ENCODE measurements at regions not wholly inside any gene's neighbourhood (a gene's known extent, or its start where the extent isn't known, plus 50 kb on each side); places are given as distances from the start of the nearest gene placed in this dataset.

GRCh38 chrX:128929271-128930057 is 593.8 kb downstream of the SMARCA1 start:
- H3K4me1 ChIP-seq, result peaks cover 0 to 16% (median 0%) of the 10 kb centered on the region in 4 donors
- DNase-seq, result peak; percentile 33 to 35
- no peak for TF ChIP-seq POLR2A (IDR thresholded peaks at IDR 0.05)
- TF ChIP-seq EP300 (IDR thresholded peaks at IDR 0.05), result no peak
- TF ChIP-seq, protein P1, sequence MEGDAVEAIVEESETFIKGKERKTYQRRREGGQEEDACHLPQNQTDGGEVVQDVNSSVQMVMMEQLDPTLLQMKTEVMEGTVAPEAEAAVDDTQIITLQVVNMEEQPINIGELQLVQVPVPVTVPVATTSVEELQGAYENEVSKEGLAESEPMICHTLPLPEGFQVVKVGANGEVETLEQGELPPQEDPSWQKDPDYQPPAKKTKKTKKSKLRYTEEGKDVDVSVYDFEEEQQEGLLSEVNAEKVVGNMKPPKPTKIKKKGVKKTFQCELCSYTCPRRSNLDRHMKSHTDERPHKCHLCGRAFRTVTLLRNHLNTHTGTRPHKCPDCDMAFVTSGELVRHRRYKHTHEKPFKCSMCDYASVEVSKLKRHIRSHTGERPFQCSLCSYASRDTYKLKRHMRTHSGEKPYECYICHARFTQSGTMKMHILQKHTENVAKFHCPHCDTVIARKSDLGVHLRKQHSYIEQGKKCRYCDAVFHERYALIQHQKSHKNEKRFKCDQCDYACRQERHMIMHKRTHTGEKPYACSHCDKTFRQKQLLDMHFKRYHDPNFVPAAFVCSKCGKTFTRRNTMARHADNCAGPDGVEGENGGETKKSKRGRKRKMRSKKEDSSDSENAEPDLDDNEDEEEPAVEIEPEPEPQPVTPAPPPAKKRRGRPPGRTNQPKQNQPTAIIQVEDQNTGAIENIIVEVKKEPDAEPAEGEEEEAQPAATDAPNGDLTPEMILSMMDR (IDR thresholded peaks at IDR 0.05), result no peak
- TF ChIP-seq POLR2AphosphoS5 (IDR thresholded peaks at IDR 0.05), result no peak
- no peaks in the 10 kb centered on the region for H3K36me3 ChIP-seq
- H3K9me3 ChIP-seq, result no peaks in the 10 kb centered on the region
- 19 to 41% (median 35%) methylated on average over 4 of the region's 4 CpGs for whole genome bisulfite sequencing, 5 donors
- H3K27ac ChIP-seq, result no peak overlapping the region
- H3K27me3 ChIP-seq, result no peaks in the 10 kb centered on the region
- intact Hi-C loops (cut with DNase I; ENCODE audit: low total_unique reads), result no loop called here
- H3K4me3 ChIP-seq, result no peak overlapping the region

- Histone ChIP-seq H3K4me1 (peaks cover 0 to 16% (median 0%) of the 10 kb centered on the region in 4 donors), H3K9me3 (no peaks in the 10 kb centered on the region), H3K27ac (no peak overlapping the region), H3K4me3 (no peak overlapping the region), H3K36me3 (no peaks in the 10 kb centered on the region), H3K27me3 (no peaks in the 10 kb centered on the region)
- TF ChIP-seq, protein P1 (IDR thresholded peaks at IDR 0.05), result no peak
- TF ChIP-seq POLR2A (IDR thresholded peaks at IDR 0.05) (no peak), POLR2AphosphoS5 (IDR thresholded peaks at IDR 0.05) (no peak), EP300 (IDR thresholded peaks at IDR 0.05) (no peak)
- intact Hi-C loops (cut with DNase I; ENCODE audit: low total_unique reads), result no loop called here
- DNase-seq, result peak in 1 of 2 donors; percentile 5
- WGBS, 5 donors, result 18 to 43% (median 21%) methylated on average over 1 to 3 of the region's 3 CpGs
These were observed 594.7 kb downstream of the SMARCA1 start for GRCh38 chrX:128928636-128929035.

DNA sequence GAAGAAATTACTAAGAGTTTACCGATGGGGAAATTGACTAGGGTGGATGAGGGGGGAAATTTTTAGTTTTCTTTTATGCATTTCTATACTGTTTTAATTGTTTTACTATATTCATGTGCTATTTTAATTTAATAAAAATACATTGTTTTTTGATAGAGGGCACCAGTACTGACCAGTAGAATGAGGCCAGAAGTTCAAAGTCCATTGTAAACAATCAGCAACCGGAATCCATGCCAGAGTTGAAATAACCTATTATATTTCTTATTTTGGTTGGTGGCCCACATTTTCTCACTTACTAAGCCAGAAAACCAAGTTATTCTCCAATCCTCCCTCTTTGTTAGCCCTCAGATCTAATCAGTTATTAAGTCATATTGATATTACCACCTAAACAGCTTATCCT is 595.9 kb downstream of the SMARCA1 start:
- intact Hi-C loops (cut with DNase I; ENCODE audit: low total_unique reads), result no loop called here

GRCh38 chrX:128906753-128907152 is 616.5 kb downstream of the SMARCA1 start:
- TF ChIP-seq, protein P1 (IDR thresholded peaks at IDR 0.05), result no peak
- TF ChIP-seq POLR2AphosphoS5 (IDR thresholded peaks at IDR 0.05) (no peak), EP300 (IDR thresholded peaks at IDR 0.05) (no peak)
- H3K9me3 ChIP-seq, result no peaks in the 10 kb centered on the region
- no peak for DNase-seq
- H3K4me3 ChIP-seq, result no peak overlapping the region
- 65 to 85% (median 66%) methylated on average over 5 of the region's 5 CpGs for WGBS, 5 donors
- no peaks in the 10 kb centered on the region for H3K27me3 ChIP-seq
- no peaks in the 10 kb centered on the region for H3K4me1 ChIP-seq
- H3K27ac ChIP-seq, result no peak overlapping the region
- H3K36me3 ChIP-seq, result no peaks in the 10 kb centered on the region
- intact Hi-C loops (cut with DNase I; ENCODE audit: low total_unique reads), result no loop called here

More for the DNA sequence above, 595.9 kb downstream of the SMARCA1 start:
- no peak overlapping the region for H3K4me3 ChIP-seq
- no peaks in the 10 kb centered on the region for H3K36me3 ChIP-seq
- WGBS, 5 donors, result 58 to 92% (median 73%) methylated on average over 2 of the region's 2 CpGs
- no peaks in the 10 kb centered on the region for H3K27me3 ChIP-seq
- no peaks in the 10 kb centered on the region for H3K9me3 ChIP-seq
- H3K4me1 ChIP-seq, result peaks cover 0 to 16% (median 0%) of the 10 kb centered on the region in 4 donors
- H3K27ac ChIP-seq, result no peak overlapping the region
- TF ChIP-seq POLR2AphosphoS5 (IDR thresholded peaks at IDR 0.05), result no peak
- no peak for TF ChIP-seq POLR2A (IDR thresholded peaks at IDR 0.05)
- TF ChIP-seq EP300 (IDR thresholded peaks at IDR 0.05), result no peak
- TF ChIP-seq, protein P1 (IDR thresholded peaks at IDR 0.05), result no peak
- no peak for DNase-seq

Measured in stomach (tissue), 8 donors.